Liver (tissue), 3 donors: ENCODE measurements at regions not wholly inside any gene's neighbourhood (a gene's known extent, or its start where the extent isn't known, plus 50 kb on each side); places are given as distances from the start of the nearest gene placed in this dataset.

ENCODE experiments used
- GABPA ChIP-seq, 2 donors: IDR thresholded peaks in 1 of 2; conservative IDR thresholded peaks in 1 of 2; 2 replicates each; pipeline ENCODE4 v1.6.1; 2016; ENCODE audit warnings: antibody characterized with exemption in 2 of 2, mild to moderate bottlenecking in 1 of 2, moderate library complexity in 1 of 2
- JUND ChIP-seq, 2 donors: IDR thresholded peaks; 2 replicates each; pipeline ENCODE4 v1.6.1; 2016; ENCODE audit warnings: antibody characterized with exemption in 2 of 2
- RAD21 ChIP-seq, 2 donors: IDR thresholded peaks; 2 replicates each; pipeline ENCODE4 v1.6.1; 2016; ENCODE audit warnings: antibody characterized with exemption in 2 of 2, mild to moderate bottlenecking in 2 of 2
- SP1 ChIP-seq: IDR thresholded peaks from 2 replicates; pipeline ENCODE4 v1.6.1; 2018; ENCODE audit warnings: antibody characterized with exemption, mild to moderate bottlenecking
- TAF1 ChIP-seq: conservative IDR thresholded peaks from 2 replicates; pipeline ENCODE4 v1.6.1; 2016; ENCODE audit warnings: antibody characterized with exemption, mild to moderate bottlenecking
- YY1 ChIP-seq: IDR thresholded peaks from 2 replicates; pipeline ENCODE4 v1.6.1; 2016; ENCODE audit warnings: antibody characterized with exemption, mild to moderate bottlenecking
- TF ChIP-seq, protein P1 (sequence below): fragments of 150-350 bp; IDR thresholded peaks from 2 replicates; pipeline ENCODE4 v1.5.1; 2017; ENCODE audit warnings: improper control_type of control experiment, low read depth, low read length; ENCODE audit not compliant: missing input control
- TF ChIP-seq, protein P2 (sequence below): IDR thresholded peaks from 2 replicates; pipeline ENCODE4 v1.6.1; 2016; ENCODE audit warnings: antibody characterized with exemption
- TF ChIP-seq, protein P3 (sequence below): IDR thresholded peaks from 2 replicates; pipeline ENCODE4 v1.6.1; 2016; ENCODE audit warnings: antibody characterized with exemption, mild to moderate bottlenecking
- donor health status: healthy.
- donor health status: healthy.

DNA sequence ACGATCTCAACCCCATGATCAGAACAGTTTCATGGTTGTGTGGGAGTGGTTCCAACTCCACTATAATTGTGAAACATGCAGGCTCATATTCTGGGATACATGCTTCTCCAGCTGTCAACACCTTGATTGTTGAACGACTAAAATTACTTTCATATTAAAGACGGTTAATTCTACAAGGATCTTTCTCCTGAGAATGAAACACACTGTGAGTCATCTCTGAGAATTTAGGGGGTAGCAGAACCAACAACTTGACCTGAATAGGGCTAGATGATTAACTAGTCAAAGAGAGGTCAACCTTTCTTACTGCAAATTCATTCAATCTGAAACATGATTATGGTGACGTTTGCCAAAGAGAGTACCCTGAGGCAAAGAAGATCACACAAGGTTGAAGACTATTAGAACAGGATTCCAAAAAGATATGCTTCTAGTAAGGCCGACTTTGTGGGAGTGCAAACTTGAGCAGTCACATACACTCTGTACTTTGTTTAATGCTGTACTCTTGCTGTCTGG, 175.2 kb upstream of the CITED2 start:
- TF ChIP-seq GABPA (IDR thresholded peaks at IDR 0.05 in 1 of 2, conservative IDR thresholded peaks at IDR 0.05 in 1 of 2) = no peak
- TF ChIP-seq, protein P1, sequence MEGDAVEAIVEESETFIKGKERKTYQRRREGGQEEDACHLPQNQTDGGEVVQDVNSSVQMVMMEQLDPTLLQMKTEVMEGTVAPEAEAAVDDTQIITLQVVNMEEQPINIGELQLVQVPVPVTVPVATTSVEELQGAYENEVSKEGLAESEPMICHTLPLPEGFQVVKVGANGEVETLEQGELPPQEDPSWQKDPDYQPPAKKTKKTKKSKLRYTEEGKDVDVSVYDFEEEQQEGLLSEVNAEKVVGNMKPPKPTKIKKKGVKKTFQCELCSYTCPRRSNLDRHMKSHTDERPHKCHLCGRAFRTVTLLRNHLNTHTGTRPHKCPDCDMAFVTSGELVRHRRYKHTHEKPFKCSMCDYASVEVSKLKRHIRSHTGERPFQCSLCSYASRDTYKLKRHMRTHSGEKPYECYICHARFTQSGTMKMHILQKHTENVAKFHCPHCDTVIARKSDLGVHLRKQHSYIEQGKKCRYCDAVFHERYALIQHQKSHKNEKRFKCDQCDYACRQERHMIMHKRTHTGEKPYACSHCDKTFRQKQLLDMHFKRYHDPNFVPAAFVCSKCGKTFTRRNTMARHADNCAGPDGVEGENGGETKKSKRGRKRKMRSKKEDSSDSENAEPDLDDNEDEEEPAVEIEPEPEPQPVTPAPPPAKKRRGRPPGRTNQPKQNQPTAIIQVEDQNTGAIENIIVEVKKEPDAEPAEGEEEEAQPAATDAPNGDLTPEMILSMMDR = no peak
- TF ChIP-seq TAF1 = no peak
- TF ChIP-seq SP1 = no peak
- TF ChIP-seq, protein P2, sequence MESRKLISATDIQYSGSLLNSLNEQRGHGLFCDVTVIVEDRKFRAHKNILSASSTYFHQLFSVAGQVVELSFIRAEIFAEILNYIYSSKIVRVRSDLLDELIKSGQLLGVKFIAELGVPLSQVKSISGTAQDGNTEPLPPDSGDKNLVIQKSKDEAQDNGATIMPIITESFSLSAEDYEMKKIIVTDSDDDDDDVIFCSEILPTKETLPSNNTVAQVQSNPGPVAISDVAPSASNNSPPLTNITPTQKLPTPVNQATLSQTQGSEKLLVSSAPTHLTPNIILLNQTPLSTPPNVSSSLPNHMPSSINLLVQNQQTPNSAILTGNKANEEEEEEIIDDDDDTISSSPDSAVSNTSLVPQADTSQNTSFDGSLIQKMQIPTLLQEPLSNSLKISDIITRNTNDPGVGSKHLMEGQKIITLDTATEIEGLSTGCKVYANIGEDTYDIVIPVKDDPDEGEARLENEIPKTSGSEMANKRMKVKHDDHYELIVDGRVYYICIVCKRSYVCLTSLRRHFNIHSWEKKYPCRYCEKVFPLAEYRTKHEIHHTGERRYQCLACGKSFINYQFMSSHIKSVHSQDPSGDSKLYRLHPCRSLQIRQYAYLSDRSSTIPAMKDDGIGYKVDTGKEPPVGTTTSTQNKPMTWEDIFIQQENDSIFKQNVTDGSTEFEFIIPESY = no peak
- TF ChIP-seq JUND (IDR thresholded peaks at IDR 0.05) = no peak
- TF ChIP-seq RAD21 (IDR thresholded peaks at IDR 0.05) = no peak
- TF ChIP-seq, protein P3, sequence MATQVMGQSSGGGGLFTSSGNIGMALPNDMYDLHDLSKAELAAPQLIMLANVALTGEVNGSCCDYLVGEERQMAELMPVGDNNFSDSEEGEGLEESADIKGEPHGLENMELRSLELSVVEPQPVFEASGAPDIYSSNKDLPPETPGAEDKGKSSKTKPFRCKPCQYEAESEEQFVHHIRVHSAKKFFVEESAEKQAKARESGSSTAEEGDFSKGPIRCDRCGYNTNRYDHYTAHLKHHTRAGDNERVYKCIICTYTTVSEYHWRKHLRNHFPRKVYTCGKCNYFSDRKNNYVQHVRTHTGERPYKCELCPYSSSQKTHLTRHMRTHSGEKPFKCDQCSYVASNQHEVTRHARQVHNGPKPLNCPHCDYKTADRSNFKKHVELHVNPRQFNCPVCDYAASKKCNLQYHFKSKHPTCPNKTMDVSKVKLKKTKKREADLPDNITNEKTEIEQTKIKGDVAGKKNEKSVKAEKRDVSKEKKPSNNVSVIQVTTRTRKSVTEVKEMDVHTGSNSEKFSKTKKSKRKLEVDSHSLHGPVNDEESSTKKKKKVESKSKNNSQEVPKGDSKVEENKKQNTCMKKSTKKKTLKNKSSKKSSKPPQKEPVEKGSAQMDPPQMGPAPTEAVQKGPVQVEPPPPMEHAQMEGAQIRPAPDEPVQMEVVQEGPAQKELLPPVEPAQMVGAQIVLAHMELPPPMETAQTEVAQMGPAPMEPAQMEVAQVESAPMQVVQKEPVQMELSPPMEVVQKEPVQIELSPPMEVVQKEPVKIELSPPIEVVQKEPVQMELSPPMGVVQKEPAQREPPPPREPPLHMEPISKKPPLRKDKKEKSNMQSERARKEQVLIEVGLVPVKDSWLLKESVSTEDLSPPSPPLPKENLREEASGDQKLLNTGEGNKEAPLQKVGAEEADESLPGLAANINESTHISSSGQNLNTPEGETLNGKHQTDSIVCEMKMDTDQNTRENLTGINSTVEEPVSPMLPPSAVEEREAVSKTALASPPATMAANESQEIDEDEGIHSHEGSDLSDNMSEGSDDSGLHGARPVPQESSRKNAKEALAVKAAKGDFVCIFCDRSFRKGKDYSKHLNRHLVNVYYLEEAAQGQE = no peak
- no peak for TF ChIP-seq YY1
